Kidney epithelial cell (primary cell): ENCODE measurements at regions not wholly inside any gene's neighbourhood (a gene's known extent, or its start where the extent isn't known, plus 50 kb on each side); places are given as distances from the start of the nearest gene placed in this dataset.

ENCODE experiments used
- DNase-seq: peaks from one replicate; pipeline ENCODE4 v3.0.0-alpha.2; 2010; ENCODE audit warnings: low read depth
- H3K27me3 ChIP-seq: 2 replicates; pipeline ENCODE4 v1.6.0; 2011; ENCODE audit warnings: low read length; ENCODE audit not compliant: control insufficient read depth, insufficient read depth
- H3K36me3 ChIP-seq: 2 replicates; pipeline ENCODE4 v1.5.1; 2011; ENCODE audit warnings: low read length; ENCODE audit not compliant: control insufficient read depth, insufficient read depth
- H3K4me3 ChIP-seq: 2 replicates; pipeline ENCODE4 v1.5.1; 2011; ENCODE audit warnings: low read depth, mild to moderate bottlenecking, control low read depth, low read length
- TF ChIP-seq, protein P1 (sequence below): IDR thresholded peaks from 2 replicates; pipeline ENCODE4 v1.5.1; 2011; ENCODE audit warnings: mild to moderate bottlenecking, moderate library complexity, low read length, control low read depth, inconsistent platforms; ENCODE audit not compliant: insufficient read depth, poor library complexity, severe bottlenecking

DNA sequence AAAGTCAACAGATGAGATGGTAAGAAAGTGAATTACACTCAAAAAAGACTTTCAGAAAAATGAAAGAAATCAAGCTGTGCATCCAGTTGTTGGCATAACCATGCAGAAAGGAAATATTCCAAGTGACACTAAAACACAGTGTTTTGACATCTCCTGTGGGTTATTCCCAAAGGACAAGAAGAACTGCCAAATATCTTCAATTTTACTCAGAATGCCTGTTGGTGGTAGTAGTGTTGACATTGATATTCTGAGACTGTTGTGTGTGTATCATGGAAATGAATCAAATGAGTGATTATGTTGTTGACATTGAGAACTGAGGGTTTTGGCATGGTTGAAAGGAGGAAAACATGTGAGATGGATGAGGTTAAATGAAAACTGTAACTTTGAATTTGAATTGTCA lies 196.9 kb downstream of the SH2D4B start:
- no peak for DNase-seq
- Histone ChIP-seq H3K36me3 (no peaks in the 10 kb centered on the region), H3K27me3 (no peaks in the 10 kb centered on the region), H3K4me3 (no peak overlapping the region)
- TF ChIP-seq, protein P1, sequence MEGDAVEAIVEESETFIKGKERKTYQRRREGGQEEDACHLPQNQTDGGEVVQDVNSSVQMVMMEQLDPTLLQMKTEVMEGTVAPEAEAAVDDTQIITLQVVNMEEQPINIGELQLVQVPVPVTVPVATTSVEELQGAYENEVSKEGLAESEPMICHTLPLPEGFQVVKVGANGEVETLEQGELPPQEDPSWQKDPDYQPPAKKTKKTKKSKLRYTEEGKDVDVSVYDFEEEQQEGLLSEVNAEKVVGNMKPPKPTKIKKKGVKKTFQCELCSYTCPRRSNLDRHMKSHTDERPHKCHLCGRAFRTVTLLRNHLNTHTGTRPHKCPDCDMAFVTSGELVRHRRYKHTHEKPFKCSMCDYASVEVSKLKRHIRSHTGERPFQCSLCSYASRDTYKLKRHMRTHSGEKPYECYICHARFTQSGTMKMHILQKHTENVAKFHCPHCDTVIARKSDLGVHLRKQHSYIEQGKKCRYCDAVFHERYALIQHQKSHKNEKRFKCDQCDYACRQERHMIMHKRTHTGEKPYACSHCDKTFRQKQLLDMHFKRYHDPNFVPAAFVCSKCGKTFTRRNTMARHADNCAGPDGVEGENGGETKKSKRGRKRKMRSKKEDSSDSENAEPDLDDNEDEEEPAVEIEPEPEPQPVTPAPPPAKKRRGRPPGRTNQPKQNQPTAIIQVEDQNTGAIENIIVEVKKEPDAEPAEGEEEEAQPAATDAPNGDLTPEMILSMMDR, result no peak

DNA sequence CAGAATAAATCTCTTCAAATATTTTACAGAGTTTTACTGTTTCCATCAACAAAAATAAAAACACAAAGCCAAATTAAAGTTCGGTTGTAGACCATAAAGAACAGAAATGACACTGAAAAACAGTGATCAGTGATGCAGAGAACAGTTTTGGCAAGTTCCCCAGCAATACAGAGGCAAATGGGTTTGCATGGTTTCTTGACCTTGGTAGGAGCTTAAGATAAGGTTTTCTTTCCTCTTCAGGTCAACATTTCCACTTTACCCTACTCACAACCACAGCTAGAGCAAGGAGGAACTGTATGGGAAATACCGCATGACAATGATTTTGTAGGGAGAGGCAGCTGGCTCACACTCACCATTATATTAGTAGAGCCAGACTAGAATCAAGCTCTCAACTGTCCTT lies 199.5 kb downstream of the SH2D4B start:
- TF ChIP-seq, protein P1, result no peak
- Histone ChIP-seq H3K27me3 (no peaks in the 10 kb centered on the region), H3K36me3 (no peaks in the 10 kb centered on the region), H3K4me3 (no peak overlapping the region)
- no peak for DNase-seq

DNA sequence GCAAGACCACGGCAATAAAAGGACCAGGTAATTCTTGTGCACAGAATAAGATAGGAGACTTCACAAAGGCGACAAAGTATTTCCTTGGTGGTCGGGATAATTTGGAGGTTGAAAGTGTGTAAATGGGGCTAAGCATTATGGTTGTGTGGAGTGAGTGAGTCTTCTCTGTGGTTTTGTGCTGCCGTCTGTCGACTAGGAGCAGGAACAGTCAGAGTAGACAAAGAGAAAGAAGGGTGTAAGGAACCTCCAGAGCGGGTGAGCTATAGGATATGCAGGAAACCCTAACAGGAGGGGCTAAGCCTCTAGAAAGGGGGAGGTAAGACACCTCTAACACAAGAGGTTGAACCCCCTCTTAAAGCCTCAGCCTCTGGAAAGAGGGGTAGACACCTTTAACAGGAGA lies 201.6 kb downstream of the SH2D4B start:
- TF ChIP-seq, protein P1, result no peak
- Histone ChIP-seq H3K36me3 (no peaks in the 10 kb centered on the region), H3K27me3 (no peaks in the 10 kb centered on the region), H3K4me3 (no peak overlapping the region)
- DNase-seq, result no peak

DNA sequence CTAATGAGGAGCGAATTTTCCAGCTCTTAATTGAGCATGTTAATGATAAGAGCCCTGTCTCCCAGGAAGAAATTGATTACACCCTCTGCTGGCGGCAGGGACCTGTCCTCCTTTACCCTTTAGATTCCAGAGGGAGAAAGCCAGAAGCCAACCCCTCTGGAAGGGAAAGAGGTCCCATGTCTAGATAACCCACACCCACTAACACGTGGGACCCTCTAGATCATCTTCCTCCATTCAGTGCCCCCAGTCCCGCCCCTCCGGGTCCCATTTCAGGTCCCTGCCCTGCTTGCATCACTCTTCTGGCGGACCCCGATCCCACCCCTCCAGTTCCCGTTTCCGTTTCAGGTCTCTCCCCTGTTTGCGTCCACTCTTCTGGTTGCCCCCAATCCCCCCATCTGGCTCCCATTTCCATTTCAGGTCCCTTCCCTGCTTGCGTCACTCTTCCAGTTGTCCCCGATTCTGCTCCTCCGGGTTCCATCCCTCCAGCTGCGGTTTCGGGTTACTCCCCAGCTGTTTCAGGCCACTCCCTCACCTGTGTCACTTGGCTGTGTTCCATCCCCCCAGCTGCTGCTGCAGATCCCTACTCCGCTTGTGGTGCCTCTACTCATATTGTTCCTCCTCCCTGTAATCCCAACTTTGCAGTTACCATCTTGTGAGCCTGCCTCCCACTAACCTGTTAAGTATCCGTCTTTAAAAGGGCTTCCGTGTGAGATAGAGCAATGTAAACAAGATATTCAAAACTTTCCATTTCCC lies 202.4 kb downstream of the SH2D4B start:
- no peak for DNase-seq
- no peak overlapping the region for H3K4me3 ChIP-seq
- TF ChIP-seq, protein P1, result no peak
- no peaks in the 10 kb centered on the region for H3K36me3 ChIP-seq
- no peaks in the 10 kb centered on the region for H3K27me3 ChIP-seq

DNA sequence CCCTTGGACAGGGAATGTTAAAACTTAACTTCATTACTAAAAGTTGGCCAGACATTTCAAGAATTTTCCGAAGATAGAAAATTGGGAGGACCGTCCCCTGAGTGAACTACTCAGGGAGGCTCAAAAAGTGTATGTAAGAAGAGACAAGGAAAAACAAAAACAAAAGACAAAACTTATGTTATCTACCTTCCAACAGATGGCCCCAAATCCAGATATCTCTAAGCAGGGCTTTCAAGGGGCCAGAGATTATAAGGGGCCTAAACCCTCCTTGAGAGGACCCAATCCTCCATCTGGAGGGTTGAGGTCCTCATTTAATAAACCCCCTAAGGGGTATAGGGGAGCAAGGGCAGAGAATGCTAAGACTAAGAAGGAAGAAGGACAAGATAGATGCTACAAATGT lies 203.6 kb downstream of the SH2D4B start:
- TF ChIP-seq, protein P1, result no peak
- DNase-seq, result no peak
- Histone ChIP-seq H3K4me3 (no peak overlapping the region), H3K36me3 (no peaks in the 10 kb centered on the region), H3K27me3 (no peaks in the 10 kb centered on the region)

DNA sequence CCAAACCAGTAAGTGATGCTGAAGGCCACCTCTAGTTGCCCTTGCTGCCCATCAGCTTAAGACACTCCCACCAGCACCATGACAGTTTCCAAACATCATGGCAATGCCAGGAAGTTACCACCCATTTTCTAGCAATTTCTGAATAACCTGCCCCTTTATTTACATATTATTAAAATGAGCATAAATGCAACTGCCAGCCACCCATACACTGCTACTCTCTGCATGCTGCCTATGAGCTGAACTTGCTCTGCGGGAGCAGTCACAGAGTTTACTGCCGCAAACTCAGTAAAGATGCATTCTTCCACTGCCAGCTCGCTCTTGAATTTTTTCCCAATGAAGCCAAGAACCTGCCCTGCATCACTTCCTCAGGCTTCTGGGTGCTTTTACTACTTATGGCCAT lies 212.6 kb downstream of the SH2D4B start:
- no peaks in the 10 kb centered on the region for H3K36me3 ChIP-seq
- TF ChIP-seq, protein P1, result no peak

More for the DNA sequence above, 212.6 kb downstream of the SH2D4B start:
- Histone ChIP-seq H3K4me3 (no peak overlapping the region), H3K27me3 (no peaks in the 10 kb centered on the region)
- DNase-seq, result no peak
